ENCODE measurements at regions not wholly inside any gene's neighbourhood (a gene's known extent, or its start where the extent isn't known, plus 50 kb on each side); places are given as distances from the start of the nearest gene placed in this dataset.
"Not testable (repeated sequence)": the region's sequence is repeated elsewhere in the genome, so short reads cannot be mapped to it uniquely, and the experiment has no call there.

DNA sequence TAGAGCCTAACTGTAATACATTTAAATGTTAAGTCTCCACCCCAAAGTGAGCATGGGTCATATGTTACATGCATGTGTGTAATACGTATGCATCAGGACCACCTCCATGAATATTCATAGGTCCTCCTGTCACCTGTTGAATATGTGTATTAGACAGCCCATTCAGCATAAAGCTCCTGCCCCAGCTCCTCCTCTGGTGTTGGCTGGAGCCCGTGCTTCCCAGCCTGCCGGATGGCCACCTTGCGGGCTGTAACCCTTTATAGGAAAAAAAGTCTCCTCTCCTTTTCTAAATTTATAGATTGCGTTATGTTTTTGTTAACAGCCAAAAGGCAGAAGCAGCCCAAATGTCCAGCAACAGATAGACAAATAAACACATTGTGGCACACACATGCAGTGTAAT lies 299.5 kb downstream of the MED10 start:
- DNase-seq (ENCODE audit: low read depth): no peak

DNA sequence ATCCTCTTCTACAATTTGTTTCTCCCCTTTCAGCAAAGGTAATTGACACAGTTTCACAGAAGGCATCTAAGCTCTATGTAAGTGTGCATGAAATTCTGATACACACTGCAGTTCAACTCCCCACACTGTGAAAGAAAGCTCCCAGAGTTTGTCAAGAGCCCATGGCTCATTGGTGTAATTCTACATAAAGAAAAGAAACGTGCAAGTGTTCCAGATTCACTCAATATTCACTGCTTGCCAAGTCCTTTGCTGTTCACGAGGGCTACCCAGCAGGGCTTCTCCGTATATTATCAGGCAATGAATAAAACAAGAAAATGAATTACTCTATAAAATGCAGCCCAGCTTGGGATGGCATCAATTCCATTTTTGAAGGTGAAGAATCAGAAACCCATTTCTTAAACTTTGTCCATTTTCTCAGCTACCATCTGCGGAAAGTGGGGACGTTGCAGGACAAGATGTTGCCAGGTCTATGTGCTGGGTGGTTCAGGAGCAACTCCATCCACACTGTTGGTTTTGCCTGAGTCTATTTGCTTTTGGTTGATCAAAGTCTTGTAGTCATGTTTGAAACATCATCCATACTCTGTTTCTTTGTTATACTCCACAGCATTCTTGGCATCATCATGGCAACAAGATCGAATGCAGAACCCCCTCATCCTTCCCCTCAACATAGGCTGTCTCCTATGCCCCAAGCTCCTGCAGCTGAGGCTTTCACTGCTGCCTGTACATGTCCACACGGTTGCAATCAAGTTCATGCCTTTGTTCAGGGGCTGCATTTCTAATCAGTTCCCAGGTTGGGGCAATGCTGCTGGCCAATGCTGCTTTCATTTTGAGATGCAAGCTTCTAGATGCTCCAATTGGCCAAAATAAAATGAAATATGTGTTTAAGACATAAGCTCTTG lies 301.8 kb downstream of the MED10 start:
- DNase-seq (ENCODE audit: low read depth): no peak

- not testable (repeated sequence) for DNase-seq (ENCODE audit: low read depth)
Observed at GRCh38 chr5:6072488-6072887, 305.9 kb downstream of the MED10 start.

DNA sequence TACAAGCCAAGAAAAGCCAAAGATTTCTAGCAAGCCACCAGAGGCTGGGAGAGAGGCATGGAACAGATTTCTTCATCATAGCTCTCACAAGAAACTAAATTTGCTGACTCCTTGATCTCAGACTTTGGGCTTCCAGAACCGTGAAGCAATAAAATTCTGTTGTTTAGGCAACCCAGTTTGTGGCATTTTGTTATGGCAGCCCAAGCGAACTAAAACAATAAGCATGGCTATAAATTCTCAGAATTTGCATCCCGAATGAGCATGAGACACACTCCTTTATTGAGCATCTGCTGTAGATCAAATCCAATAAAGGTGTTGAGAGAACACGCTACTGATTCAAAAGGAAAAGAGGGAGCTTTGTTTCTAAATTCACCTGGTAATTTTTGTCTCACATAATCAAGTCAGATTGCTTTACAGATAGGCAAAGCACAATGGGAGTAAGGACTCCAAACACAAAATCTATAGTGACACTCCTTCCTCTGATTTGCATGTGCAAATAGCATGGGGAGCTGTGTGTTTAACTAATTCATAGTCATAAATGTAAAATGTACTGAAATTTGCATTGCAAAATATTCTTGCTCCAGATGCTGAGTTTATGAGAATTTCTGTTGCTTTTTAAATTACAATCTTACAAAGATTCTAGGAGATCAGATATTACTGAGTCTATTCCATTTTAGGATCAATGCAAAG lies 308.7 kb downstream of the MED10 start:
- no peak for DNase-seq (ENCODE audit: low read depth)

DNA sequence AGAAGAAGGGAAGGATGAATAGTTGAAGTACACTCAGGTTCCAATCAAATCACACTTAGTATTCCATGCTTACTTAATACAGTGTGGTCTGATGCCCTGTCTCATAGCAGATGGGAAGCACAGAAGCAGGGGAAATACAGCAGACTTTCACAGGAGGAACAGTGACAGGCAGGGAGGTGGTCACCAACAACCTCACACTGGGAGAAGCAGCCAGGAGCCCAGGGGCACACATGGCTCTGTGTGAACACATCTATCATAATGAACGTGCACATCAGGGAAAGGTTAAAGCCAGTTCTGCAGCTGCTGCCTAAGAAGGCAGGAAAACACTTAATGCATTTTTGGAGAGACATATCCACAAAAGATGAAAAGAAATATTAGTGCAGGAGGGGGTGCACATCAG lies 312.3 kb downstream of the MED10 start:
- no peak for DNase-seq (ENCODE audit: low read depth)

- no peak for DNase-seq (ENCODE audit: low read depth)
Observed at GRCh38 chr5:6059137-6059800, 319.1 kb downstream of the MED10 start.

DNA sequence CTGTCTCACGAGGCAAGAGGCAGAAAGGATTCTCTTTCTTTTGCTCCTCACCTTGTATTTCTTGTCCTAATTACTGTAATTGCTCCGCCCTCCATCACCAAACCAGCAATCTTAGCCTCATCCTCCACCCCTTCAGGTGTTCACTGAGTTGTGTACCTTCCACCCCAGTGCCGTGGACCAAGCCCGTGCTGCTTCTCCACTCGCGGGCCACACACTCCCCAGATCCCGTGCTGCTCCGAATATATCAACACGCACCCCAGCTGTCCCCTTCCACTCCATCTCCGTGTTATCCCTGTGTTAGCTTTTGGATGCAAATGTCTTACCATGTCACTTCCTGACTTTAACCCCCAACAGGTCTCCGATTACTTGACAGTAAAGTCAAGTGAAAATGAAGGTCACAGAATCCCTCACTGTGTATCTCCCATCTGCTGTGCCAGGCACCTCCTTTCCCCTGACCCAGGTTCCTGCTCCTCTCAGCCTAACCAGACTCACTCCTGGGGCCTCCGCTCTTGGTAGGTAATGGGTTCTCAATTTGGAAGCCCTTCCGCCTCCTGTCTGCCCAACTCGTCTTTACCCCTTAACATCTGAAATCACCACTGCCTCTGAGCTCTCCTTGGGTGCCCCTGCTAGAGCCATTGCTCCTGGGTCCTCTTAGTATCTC lies 320.2 kb downstream of the MED10 start:
- DNase-seq (ENCODE audit: low read depth): no peak

GRCh38 chr5:6056280-6056679 lies 322.1 kb downstream of the MED10 start:
- no peak for DNase-seq (ENCODE audit: low read depth)

DNA sequence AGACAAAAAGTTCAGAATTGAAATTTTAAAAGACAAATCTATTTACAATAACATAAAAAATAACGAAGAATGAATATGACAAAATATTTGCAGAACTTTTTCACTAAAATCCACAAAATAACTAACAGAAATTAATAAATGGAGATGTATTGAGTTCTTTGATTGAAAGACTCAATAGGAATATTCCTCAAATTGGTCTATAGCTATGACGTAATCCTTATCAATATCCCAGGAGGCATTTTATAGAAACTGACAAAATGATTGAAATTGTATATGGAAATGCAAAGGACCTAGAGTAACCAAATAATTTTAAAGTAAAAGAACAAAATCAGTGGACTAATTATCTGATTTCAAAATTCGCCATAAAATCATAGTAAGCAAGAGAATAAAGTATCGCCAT lies 328.7 kb downstream of the MED10 start:
- DNase-seq (ENCODE audit: low read depth): no peak

GRCh38 chr5:6048746-6049145 lies 329.6 kb downstream of the MED10 start:
- no peak for DNase-seq (ENCODE audit: low read depth)

GRCh38 chr5:6046296-6046967 lies 331.9 kb downstream of the MED10 start:
- DNase-seq (ENCODE audit: low read depth): no peak

- no peak for DNase-seq (ENCODE audit: low read depth)
Observed at GRCh38 chr5:6043491-6044310, 334.6 kb downstream of the MED10 start.

GRCh38 chr5:6041977-6042550 lies 336.3 kb downstream of the MED10 start:
- DNase-seq (ENCODE audit: low read depth): no peak

DNA sequence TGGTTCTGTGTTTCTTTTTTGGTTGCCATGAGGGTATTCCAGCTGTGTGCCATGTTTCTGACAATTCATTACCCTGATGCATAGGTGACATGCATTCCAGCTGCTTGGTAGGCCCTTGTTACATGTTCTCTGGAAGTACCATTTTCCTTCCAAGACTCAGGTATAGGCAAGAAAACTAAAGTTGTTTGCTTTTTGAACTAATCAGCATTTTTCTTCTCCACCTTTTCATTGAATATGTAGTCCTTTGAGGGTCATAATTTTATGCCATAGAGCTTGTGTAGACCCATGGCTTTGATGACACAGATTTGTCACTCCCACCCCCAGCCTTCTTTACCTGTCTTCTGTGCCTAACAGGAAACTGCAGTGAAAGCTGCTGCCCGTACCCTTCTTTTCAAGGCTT lies 339.2 kb downstream of the MED10 start:
- DNase-seq (ENCODE audit: low read depth): no peak

GRCh38 chr5:6036006-6036405 lies 342.3 kb downstream of the MED10 start:
- no peak for DNase-seq (ENCODE audit: low read depth)

DNA sequence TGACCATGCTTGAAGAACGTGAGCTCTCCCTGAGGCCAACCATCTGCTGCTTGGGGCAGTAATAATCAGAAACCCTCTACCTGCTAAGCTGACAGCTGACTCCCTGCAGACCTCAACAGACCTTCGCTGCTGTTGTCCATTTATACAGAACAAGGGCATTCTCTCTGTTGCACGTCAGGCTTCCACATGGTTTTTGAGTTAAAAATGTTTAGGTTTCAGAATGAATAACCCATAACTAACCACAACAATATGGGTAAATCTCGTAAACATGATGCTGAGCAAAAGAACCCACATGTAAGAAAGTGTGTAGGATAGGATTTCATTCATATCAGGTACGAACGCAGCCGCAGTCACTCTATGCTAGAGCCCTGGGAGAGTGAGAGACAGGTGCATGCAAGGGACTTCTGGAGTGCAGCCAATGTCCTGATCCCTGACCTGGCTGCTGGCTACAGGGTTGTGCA lies 348.5 kb downstream of the MED10 start:
- DNase-seq (ENCODE audit: low read depth): no peak

- no peak for DNase-seq (ENCODE audit: low read depth)
Observed at GRCh38 chr5:6026766-6027406, 351.5 kb downstream of the MED10 start.

DNA sequence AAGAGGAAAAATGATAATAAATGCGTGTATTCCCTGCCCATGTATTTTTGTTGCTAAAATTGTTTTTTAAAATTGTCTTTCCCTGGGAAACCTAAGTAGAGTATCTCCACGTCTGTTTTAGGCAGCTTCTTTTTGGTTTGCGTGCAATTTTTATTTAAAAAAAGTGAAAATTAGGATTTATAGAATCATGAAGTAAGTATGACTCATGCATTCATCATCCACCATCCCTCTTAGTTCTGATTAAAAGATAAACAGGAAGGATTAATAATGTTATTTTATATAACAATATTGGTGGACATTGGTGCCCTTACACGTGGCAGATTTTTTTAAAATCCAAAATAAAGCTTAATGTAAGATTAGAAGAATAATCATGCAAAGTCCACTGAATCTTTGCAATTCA lies 358.7 kb downstream of the MED10 start:
- no peak for DNase-seq (ENCODE audit: low read depth)

- DNase-seq (ENCODE audit: low read depth): no peak
Observed at GRCh38 chr5:6013506-6013905, 364.8 kb downstream of the MED10 start.

GRCh38 chr5:6011199-6011598 lies 367.1 kb downstream of the MED10 start:
- no peak for DNase-seq (ENCODE audit: low read depth)
